ENCODE measurements at regions not wholly inside any gene's neighbourhood (a gene's known extent, or its start where the extent isn't known, plus 50 kb on each side); places are given as distances from the start of the nearest gene placed in this dataset.

- H3K9me3 Mint-ChIP-seq, result no peaks in the 10 kb centered on the region
- ATAC-seq, result no peak
- no peak overlapping the region for H3K4me3 Mint-ChIP-seq
- no peak for DNase-seq (ENCODE audit: low spot score)
- ChIA-PET POLR2A (no interaction called here), CTCF (interaction anchor here (0.6 to 2.2 kb wide), 3 partner anchors 9 to 28 kb away, joined by 3 to 20 read pairs (median 4); no protein-coding TSS in a partner anchor)
- TF ChIP-seq RELA (CRISPR knock-in tag; IDR thresholded peaks at IDR 0.05; ENCODE audit: borderline replicate concordance) (no peak), FOXP4 (CRISPR knock-in tag; IDR thresholded peaks at IDR 0.05) (no peak), HMGXB4 (CRISPR knock-in tag; IDR thresholded peaks at IDR 0.05) (no peak), PRRX2 (CRISPR knock-in tag; IDR thresholded peaks at IDR 0.05) (no peak), EMX1 (CRISPR knock-in tag; IDR thresholded peaks at IDR 0.05) (no peak), CREM (CRISPR knock-in tag; IDR thresholded peaks at IDR 0.05) (no peak), ZNF423 (CRISPR knock-in tag; IDR thresholded peaks at IDR 0.05) (no peak), GABPB1 (CRISPR knock-in tag; IDR thresholded peaks at IDR 0.05) (no peak), SOX15 (CRISPR knock-in tag; IDR thresholded peaks at IDR 0.05) (no peak), ZBTB21 (CRISPR knock-in tag; IDR thresholded peaks at IDR 0.05; ENCODE audit: borderline replicate concordance) (no peak), ZNF281 (CRISPR knock-in tag; IDR thresholded peaks at IDR 0.05) (no peak), E2F4 (CRISPR knock-in tag; IDR thresholded peaks at IDR 0.05; ENCODE audit: borderline replicate concordance, low read depth) (no peak), HMGA2 (CRISPR knock-in tag; IDR thresholded peaks at IDR 0.05) (no peak), ELF4 (CRISPR knock-in tag; IDR thresholded peaks at IDR 0.05; ENCODE audit: low read depth) (no peak), ZSCAN18 (CRISPR knock-in tag; IDR thresholded peaks at IDR 0.05) (no peak)
- TF ChIP-seq, protein P1, sequence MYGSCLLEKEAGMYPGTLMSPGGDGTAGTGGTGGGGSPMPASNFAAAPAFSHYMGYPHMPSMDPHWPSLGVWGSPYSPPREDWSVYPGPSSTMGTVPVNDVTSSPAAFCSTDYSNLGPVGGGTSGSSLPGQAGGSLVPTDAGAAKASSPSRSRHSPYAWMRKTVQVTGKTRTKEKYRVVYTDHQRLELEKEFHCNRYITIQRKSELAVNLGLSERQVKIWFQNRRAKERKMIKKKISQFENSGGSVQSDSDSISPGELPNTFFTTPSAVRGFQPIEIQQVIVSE (CRISPR knock-in tag; IDR thresholded peaks at IDR 0.05; ENCODE audit: borderline replicate concordance), result no peak
- TF ChIP-seq, protein P2, sequence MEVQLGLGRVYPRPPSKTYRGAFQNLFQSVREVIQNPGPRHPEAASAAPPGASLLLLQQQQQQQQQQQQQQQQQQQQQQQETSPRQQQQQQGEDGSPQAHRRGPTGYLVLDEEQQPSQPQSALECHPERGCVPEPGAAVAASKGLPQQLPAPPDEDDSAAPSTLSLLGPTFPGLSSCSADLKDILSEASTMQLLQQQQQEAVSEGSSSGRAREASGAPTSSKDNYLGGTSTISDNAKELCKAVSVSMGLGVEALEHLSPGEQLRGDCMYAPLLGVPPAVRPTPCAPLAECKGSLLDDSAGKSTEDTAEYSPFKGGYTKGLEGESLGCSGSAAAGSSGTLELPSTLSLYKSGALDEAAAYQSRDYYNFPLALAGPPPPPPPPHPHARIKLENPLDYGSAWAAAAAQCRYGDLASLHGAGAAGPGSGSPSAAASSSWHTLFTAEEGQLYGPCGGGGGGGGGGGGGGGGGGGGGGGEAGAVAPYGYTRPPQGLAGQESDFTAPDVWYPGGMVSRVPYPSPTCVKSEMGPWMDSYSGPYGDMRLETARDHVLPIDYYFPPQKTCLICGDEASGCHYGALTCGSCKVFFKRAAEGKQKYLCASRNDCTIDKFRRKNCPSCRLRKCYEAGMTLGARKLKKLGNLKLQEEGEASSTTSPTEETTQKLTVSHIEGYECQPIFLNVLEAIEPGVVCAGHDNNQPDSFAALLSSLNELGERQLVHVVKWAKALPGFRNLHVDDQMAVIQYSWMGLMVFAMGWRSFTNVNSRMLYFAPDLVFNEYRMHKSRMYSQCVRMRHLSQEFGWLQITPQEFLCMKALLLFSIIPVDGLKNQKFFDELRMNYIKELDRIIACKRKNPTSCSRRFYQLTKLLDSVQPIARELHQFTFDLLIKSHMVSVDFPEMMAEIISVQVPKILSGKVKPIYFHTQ (CRISPR knock-in tag; IDR thresholded peaks at IDR 0.05), result no peak
- TF ChIP-seq, protein P3, sequence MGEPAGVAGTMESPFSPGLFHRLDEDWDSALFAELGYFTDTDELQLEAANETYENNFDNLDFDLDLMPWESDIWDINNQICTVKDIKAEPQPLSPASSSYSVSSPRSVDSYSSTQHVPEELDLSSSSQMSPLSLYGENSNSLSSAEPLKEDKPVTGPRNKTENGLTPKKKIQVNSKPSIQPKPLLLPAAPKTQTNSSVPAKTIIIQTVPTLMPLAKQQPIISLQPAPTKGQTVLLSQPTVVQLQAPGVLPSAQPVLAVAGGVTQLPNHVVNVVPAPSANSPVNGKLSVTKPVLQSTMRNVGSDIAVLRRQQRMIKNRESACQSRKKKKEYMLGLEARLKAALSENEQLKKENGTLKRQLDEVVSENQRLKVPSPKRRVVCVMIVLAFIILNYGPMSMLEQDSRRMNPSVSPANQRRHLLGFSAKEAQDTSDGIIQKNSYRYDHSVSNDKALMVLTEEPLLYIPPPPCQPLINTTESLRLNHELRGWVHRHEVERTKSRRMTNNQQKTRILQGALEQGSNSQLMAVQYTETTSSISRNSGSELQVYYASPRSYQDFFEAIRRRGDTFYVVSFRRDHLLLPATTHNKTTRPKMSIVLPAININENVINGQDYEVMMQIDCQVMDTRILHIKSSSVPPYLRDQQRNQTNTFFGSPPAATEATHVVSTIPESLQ (CRISPR knock-in tag; IDR thresholded peaks at IDR 0.05), result no peak
- H3K36me3 Mint-ChIP-seq, result no peaks in the 10 kb centered on the region
- H3K27me3 Mint-ChIP-seq (ENCODE audit: low read depth), result peaks cover 15% of the 10 kb centered on the region
- no peak overlapping the region for H3K27ac Mint-ChIP-seq
- peaks cover 4% of the 10 kb centered on the region; the same call in 1 of the 2 replicates for H3K4me1 Mint-ChIP-seq
Observed at GRCh38 chr7:149633976-149634945, 136.7 kb upstream of the ZNF746 start.
